MM.1S (cell line): ENCODE measurements at regions not wholly inside any gene's neighbourhood (a gene's known extent, or its start where the extent isn't known, plus 50 kb on each side); places are given as distances from the start of the nearest gene placed in this dataset.

Experiments used
- DNase-seq: peaks from one replicate; pipeline ENCODE4 v3.0.0-alpha.2; 2015
- H2AFZ ChIP-seq: fragments of 300-600 bp; sonication (generic); 2 replicates; pipeline ENCODE4 v1.6.0; 2016; ENCODE audit warnings: antibody characterized with exemption, low read length
- H3F3A ChIP-seq: fragments of 300-600 bp; sonication (generic); 2 replicates; pipeline ENCODE4 v1.6.1; 2016; ENCODE audit warnings: mild to moderate bottlenecking, antibody characterized with exemption, low read length, moderate library complexity, mixed read lengths; ENCODE audit not compliant: insufficient read depth
- H3K27ac ChIP-seq: fragments of 300-600 bp; sonication (generic); 2 replicates; pipeline ENCODE4 v1.5.1; 2016; ENCODE audit warnings: mild to moderate bottlenecking, low read length
- H3K27me3 ChIP-seq: fragments of 300-600 bp; sonication (generic); replicated peaks from 2 replicates; pipeline ENCODE4 v1.6.0; 2016; ENCODE audit warnings: low read length; ENCODE audit not compliant: insufficient read depth
- H3K36me3 ChIP-seq: fragments of 300-600 bp; sonication (generic); replicated peaks from 2 replicates; pipeline ENCODE4 v1.6.1; 2016; ENCODE audit warnings: mild to moderate bottlenecking, low read length, mixed read lengths; ENCODE audit not compliant: insufficient read depth
- H3K4me1 ChIP-seq: fragments of 300-600 bp; sonication (generic); 2 replicates; pipeline ENCODE4 v1.6.1; 2016; ENCODE audit warnings: low read length, mixed read lengths
- H3K4me2 ChIP-seq: fragments of 300-600 bp; sonication (generic); 2 replicates; pipeline ENCODE4 v1.6.0; 2016; ENCODE audit warnings: low read depth, low read length
- H3K4me3 ChIP-seq: fragments of 300-600 bp; sonication (generic); 2 replicates; pipeline ENCODE4 v1.5.1; 2016; ENCODE audit warnings: low read length, mixed read lengths
- H3K79me2 ChIP-seq: fragments of 300-600 bp; sonication (generic); 2 replicates; pipeline ENCODE4 v1.6.1; 2016; ENCODE audit warnings: mixed run types, low read length, mixed read lengths
- H3K9ac ChIP-seq: fragments of 300-600 bp; sonication (generic); 2 replicates; pipeline ENCODE4 v1.6.1; 2016; ENCODE audit warnings: low read length, mixed read lengths
- H3K9me2 ChIP-seq: fragments of 300-600 bp; sonication (generic); replicated peaks from 2 replicates; pipeline ENCODE4 v1.6.1; 2016; ENCODE audit warnings: mild to moderate bottlenecking, low read length, mixed read lengths; ENCODE audit not compliant: insufficient read depth
- H3K9me3 ChIP-seq: fragments of 300-600 bp; sonication (generic); replicated peaks from 2 replicates; pipeline ENCODE4 v1.6.1; 2016; ENCODE audit warnings: mild to moderate bottlenecking, low read length, mixed read lengths; ENCODE audit not compliant: insufficient read depth
- H4K20me1 ChIP-seq: fragments of 300-600 bp; sonication (generic); 2 replicates; pipeline ENCODE4 v1.6.1; 2016; ENCODE audit warnings: mild to moderate bottlenecking, low read length, moderate library complexity, mixed read lengths; ENCODE audit not compliant: insufficient read depth
- EZH2 ChIP-seq: fragments of 300-600 bp; sonication (generic); optimal IDR thresholded peaks from 2 replicates; pipeline ENCODE3; 2017; ENCODE audit warnings: low read depth, mild to moderate bottlenecking, antibody characterized with exemption, low read length, mixed read lengths
- EZH2phosphoT487 ChIP-seq: fragments of 300-600 bp; sonication (generic); IDR thresholded peaks from 2 replicates; pipeline ENCODE4 v1.6.1; 2018; ENCODE audit warnings: antibody characterized with exemption, low read length
- TF ChIP-seq, protein P1 (sequence below): fragments of 300-600 bp; sonication (generic); IDR thresholded peaks from 2 replicates; pipeline ENCODE4 v1.5.1; 2016; ENCODE audit warnings: antibody characterized with exemption, low read length, mixed read lengths

DNA sequence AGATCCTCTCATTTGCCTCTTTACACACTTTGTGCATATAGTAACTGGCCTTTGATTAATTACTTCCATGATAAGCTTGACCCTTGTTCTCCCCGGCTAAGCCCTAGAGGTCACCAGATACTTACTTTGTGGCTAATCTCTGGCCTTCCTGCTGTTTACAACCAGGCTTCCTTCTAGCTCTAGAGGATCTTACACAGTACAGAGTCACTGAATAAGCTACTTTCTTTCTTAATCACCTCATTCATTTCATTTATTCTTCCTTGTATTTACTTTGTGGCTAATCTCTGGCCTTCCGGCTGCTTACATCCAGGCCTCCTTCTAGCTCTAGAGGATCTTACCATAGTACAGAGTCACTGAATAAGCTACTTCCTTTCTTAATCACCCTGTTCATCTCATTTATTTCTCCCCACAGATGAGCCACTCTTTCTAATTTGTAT lies 144.3 kb upstream of the C1orf21 start:
- Histone ChIP-seq H3K4me2 (no peak overlapping the region), H3K79me2 (no peaks in the 10 kb centered on the region), H3K4me1 (no peaks in the 10 kb centered on the region), H4K20me1 (no peaks in the 10 kb centered on the region), H3K36me3 (no peaks in the 10 kb centered on the region), H3K27ac (no peak overlapping the region), H3K27me3 (no peaks in the 10 kb centered on the region), H2AFZ (no peak overlapping the region), H3F3A (no peaks in the 10 kb centered on the region), H3K4me3 (no peak overlapping the region), H3K9me3 (no peaks in the 10 kb centered on the region), H3K9ac (no peak overlapping the region), H3K9me2 (no peaks in the 10 kb centered on the region)
- TF ChIP-seq EZH2 (no peak), EZH2phosphoT487 (no peak)
- TF ChIP-seq, protein P1, sequence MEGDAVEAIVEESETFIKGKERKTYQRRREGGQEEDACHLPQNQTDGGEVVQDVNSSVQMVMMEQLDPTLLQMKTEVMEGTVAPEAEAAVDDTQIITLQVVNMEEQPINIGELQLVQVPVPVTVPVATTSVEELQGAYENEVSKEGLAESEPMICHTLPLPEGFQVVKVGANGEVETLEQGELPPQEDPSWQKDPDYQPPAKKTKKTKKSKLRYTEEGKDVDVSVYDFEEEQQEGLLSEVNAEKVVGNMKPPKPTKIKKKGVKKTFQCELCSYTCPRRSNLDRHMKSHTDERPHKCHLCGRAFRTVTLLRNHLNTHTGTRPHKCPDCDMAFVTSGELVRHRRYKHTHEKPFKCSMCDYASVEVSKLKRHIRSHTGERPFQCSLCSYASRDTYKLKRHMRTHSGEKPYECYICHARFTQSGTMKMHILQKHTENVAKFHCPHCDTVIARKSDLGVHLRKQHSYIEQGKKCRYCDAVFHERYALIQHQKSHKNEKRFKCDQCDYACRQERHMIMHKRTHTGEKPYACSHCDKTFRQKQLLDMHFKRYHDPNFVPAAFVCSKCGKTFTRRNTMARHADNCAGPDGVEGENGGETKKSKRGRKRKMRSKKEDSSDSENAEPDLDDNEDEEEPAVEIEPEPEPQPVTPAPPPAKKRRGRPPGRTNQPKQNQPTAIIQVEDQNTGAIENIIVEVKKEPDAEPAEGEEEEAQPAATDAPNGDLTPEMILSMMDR: peak; percentile 50
- peak; percentile 44 for DNase-seq

DNA sequence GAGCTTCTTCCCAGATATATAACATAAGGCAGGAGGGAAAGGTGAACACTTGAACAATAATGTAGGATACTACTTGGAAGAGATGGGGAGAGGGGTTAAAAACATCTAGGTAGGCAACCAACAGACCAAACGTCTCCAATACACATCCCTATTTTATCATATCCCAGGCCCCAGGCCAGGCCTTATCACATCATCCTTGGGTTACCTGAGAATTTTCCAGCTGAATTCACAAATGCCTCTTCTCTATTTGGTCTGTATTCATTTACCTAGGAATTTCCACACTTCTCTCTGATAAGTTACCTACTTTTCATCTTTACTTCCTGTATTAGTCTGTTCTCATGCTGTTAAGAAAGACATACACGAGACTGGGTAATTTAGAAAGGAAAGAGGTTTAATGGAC lies 141.9 kb upstream of the C1orf21 start:
- H3K4me2 ChIP-seq: no peak overlapping the region
- no peaks in the 10 kb centered on the region for H3K36me3 ChIP-seq
- no peak overlapping the region for H3K27ac ChIP-seq
- H3F3A ChIP-seq: no peaks in the 10 kb centered on the region
- no peaks in the 10 kb centered on the region for H4K20me1 ChIP-seq
- no peak for TF ChIP-seq EZH2
- TF ChIP-seq EZH2phosphoT487: no peak
- TF ChIP-seq, protein P1: no peak
- H3K4me1 ChIP-seq: no peaks in the 10 kb centered on the region
- no peak overlapping the region for H3K9ac ChIP-seq
- H3K27me3 ChIP-seq: no peaks in the 10 kb centered on the region
- H2AFZ ChIP-seq: no peak overlapping the region
- H3K9me3 ChIP-seq: no peaks in the 10 kb centered on the region
- H3K79me2 ChIP-seq: no peaks in the 10 kb centered on the region
- H3K9me2 ChIP-seq: no peaks in the 10 kb centered on the region
- no peak for DNase-seq
- no peak overlapping the region for H3K4me3 ChIP-seq

DNA sequence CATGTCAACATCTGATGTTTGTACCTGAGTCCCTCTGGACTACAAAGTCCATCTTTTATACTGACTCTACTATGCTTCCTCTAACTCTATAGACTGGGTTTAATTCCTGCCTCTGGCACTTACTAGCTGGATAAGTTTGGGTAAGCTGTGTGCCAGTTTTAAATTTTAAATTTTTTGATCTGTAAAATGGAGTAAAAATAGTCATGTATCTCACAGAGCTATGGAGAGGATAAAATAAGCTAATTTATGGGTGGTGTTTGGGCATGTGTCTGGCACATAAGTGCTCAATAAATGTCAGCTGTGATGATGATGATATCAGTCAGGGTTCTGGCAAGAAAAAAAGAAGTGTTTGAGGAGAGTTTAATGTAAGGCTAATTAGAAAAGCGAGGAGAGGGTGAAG lies 139.2 kb upstream of the C1orf21 start:
- H3K9ac ChIP-seq: no peak overlapping the region
- no peak overlapping the region for H2AFZ ChIP-seq
- H3K4me2 ChIP-seq: no peak overlapping the region
- no peak overlapping the region for H3K4me3 ChIP-seq
- no peak overlapping the region for H3K27ac ChIP-seq
- no peaks in the 10 kb centered on the region for H3K9me2 ChIP-seq
- no peaks in the 10 kb centered on the region for H3K4me1 ChIP-seq
- no peaks in the 10 kb centered on the region for H3K36me3 ChIP-seq
- no peaks in the 10 kb centered on the region for H3K9me3 ChIP-seq
- no peaks in the 10 kb centered on the region for H3K27me3 ChIP-seq
- H3K79me2 ChIP-seq: no peaks in the 10 kb centered on the region
- DNase-seq: no peak
- no peaks in the 10 kb centered on the region for H4K20me1 ChIP-seq
- H3F3A ChIP-seq: no peaks in the 10 kb centered on the region
- no peak for TF ChIP-seq EZH2phosphoT487
- no peak for TF ChIP-seq EZH2
- TF ChIP-seq, protein P1: no peak
